ENCODE measurements at regions not wholly inside any gene's neighbourhood (a gene's known extent, or its start where the extent isn't known, plus 50 kb on each side); places are given as distances from the start of the nearest gene placed in this dataset.
A peak's percentile ranks its signal among the peaks of the same experiment; 100 is the strongest.
"Not testable (repeated sequence)": the region's sequence is repeated elsewhere in the genome, so short reads cannot be mapped to it uniquely, and the experiment has no call there.

DNA sequence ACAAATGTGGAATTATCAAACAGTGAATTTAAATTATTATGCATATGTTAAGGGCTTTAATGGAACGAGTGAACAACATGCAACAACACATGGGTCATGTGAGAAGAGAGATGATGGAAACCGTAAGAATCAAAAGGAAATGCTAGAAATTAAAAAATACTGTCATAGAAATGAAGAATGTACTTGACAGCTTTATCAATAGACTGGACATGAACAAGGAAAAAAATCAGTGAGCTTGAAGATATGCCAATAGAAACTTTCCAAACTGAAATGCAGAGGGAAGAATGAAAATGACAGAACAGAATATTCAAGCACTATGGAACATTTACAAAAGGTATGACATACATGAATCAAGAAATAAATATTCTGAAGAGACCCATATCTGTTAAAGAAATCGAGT is 117.7 kb upstream of the KCNJ3 start:
- FAIRE-seq = no peak
- no peak for DNase-seq (ENCODE audit: low spot score)

DNA sequence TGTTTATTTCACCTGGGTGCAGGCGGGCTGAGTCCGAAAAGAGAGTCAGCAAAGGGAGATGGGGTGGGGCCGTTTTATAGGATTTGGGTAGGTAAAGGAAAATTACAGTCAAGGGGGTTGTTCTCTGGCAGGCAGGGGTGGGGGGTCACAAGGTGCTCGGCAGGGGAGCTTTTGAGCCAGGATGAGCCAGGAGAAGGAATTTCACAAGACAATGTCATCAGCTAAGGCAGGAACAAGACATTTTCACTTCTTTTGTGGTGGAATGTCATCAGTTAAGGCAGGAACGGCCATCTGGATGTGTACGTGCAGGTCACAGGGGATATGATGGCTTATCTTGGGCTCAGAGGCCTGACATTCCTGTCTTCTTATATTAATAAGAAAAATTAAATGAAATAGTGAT is 115.8 kb upstream of the KCNJ3 start:
- FAIRE-seq; DNase-seq (ENCODE audit: low spot score): not testable (repeated sequence)

DNA sequence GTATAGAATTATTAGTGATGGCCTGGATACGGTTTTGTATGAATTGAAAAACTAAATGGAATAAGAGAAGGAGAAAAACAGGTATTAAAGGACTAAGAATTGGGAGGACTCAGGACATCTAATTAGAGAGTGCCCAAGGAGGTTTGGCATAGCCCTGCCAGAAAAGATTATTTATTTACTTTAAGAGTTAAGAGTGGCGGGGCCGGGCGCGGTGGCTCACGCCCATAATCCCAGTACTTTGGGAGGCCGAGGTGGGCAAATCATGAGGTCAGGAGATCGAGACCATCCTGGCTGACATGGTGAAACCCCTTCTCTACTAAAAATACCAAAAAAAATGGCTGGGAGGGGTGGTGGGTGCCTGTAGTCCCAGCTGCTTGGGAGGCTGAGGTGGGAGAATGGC is 115.2 kb upstream of the KCNJ3 start:
- DNase-seq (ENCODE audit: low spot score); FAIRE-seq: not testable (repeated sequence)

DNA sequence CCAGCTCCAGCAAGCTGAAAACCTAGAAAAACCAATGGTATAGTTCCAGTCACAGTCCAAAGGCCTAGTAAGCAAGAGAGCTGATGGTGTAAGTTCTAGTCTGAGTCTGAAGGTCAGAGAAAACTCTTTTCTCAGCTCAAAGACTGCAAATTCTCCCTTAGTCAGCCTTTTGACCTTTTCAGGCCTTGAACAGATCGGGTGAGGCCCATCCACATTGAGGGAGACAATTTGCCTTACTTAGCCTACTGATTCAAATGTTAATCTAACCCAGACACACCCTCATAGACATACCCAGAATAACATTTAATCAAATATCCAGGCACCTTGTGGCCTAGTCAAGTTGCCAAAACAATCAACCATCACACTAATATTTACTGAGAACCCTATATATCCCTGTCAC is 110.8 kb upstream of the KCNJ3 start:
- FAIRE-seq (no peak), DNase-seq (ENCODE audit: low spot score) (no peak)

DNA sequence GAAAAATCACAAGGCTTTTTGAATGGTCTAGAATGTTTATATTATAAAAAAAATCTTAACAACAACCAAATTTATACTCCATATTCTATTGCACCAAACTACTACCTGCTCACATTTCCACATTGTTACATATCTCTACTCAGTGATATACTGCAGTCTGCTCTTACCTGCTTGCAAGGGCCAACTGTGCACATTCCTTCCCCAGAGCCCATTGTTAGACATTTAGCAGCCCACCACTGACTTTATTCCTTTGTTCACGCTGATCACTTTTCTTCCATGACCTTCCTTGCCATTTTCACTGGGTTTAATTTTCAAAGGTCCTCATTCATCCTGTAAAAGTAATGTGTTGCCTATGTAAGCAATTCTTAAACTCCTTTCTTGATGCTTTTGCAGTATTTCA is 109.7 kb upstream of the KCNJ3 start:
- DNase-seq (ENCODE audit: low spot score) (no peak), FAIRE-seq (no peak)

DNA sequence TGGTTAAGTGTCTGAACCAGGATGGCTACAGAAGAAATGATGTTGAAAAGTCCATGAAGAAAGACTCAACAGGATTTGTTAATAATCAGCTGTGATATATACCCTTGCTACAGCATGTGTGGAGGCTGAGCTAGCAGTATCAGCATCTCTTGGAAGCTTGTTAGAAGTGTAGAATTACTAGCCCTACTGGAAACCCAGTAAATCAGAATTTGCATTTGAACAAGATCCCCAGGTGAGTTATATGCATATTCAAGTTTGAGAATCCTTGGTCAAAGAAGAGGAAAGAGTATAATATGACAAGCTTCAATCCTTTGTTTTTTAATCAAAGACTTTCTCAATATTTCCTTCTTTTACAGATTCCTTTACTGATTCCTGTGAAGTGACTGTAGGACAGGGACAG is 109.0 kb upstream of the KCNJ3 start:
- DNase-seq (ENCODE audit: low spot score) = no peak

DNA sequence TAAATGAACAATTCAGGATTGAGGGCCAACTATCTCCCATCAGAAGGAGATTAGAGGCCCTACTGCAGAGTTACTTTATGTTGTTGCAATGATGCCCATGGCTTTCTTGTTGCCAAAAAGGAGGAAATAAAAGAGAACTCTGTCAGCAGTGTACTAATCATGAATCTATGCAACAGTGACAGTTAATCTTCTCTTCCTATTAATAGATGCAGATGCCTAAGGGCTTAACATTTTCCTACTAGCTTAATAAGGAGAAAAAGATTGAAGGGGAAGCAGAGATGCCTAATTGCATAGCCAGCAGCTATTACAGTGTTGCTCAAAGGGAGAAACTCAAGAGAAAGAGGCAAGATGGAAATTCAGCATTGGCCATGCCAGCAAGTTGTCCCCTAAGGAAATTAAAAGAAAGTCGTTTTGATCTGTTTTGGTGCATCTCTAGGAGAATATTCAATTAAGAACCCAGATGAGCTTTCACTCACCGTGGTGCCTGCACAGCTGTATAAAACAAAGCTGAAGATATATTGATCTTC is 107.1 kb upstream of the KCNJ3 start:
- no peak for FAIRE-seq
- no peak for DNase-seq (ENCODE audit: low spot score)

More for the DNA sequence above, 109.0 kb upstream of the KCNJ3 start:
- no peak for FAIRE-seq

DNA sequence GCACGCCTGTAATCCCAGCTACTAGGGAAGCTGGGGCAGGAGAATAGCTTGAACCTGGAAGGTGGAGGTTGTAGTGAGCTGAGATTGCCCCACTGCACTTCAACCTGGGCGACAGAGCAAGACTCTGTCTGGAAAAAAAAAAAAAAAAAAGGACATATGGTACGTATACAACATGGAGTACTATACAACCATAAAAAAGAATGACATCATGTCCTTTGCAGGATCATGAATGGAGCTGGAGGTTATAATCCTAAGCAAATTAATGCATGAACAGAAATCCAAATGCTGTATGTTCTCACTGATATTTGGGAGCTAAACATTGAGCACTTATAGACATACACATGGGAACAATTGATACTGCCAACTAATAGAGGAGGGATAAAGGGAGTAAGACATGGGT is 99.3 kb upstream of the KCNJ3 start:
- DNase-seq (ENCODE audit: low spot score) (no peak), FAIRE-seq (no peak)

DNA sequence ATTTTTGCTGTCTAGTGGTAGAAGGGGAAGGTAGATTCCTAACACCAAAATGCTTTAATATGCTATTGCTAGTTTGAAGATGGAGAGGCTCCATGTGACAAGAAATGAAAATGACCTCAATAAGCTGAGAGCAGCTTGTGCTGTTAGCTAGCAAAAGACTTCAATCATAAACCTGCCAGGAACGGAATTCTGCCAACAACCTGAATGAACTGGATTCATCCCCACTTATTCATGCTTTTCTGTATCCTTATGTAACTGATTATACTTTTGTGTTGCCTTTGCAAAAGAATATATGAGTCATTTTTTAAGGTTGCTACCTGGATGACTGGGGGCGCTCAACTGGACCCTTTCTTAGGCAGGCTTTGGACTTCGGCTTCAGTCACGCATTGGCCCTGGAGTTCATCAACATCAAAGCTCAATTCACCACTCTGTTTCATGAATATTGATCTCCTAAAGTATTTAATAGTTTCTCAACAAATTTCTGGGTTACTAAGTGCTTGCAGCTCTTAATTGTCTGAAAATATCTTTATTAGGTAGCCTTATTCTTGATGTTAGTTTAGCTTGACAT is 97.5 kb upstream of the KCNJ3 start:
- FAIRE-seq (no peak), DNase-seq (ENCODE audit: low spot score) (no peak)

DNA sequence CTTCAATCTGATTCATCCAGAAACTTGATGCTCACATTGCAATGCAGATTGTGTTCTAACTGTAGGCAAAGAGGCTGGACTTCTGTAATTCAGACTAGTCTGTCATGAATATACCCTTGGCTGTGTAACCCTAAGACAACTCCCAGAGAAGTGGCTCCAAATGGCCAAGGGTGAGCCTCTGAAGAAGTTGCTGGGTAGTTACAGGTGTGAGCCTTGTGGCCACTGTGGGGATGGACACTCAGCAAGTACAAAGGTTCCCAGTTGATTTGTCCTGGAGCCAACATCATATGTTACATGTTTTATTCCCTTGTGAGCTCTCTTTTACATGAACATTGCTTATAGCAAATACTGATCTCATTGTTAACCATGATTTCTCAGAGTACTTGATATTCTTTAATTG is 94.8 kb upstream of the KCNJ3 start:
- FAIRE-seq (no peak), DNase-seq (ENCODE audit: low spot score) (no peak)

DNA sequence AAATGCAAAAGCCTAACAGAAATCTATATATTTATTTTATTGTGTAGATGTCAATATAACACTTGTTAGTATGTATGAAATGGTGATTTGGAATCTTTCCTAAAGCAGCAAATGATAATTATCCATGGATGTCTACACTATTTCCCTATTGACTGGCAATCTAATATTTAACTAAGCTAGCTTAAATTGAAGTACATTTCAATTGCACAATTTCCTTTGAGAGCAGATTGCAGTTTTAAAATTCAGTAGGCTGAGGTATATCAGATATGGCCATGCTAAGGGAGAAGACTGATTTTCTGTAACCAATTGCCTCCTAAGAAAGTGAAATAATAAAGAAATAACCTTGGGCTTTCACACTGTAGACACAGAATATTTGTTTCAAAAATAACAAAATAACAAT is 90.1 kb upstream of the KCNJ3 start:
- DNase-seq (ENCODE audit: low spot score) (no peak), FAIRE-seq (no peak)

DNA sequence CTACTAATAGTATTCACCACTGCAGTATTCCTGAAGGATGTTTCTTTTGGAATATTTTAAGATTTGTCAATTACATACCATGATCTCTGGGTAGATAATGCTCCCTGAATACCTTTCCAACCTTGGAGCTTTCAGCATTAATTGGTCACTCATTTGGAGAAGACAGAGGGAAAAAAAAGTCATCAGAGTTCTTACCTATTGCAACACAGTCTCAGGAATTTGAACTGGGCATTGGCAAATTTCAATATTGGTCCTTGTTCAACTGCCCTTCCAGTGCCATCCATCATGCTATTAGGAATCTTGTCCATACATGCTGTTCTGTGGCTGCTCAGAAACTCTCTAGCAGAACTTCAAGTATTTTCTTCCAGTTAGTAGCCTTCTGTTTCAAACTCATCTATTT is 83.6 kb upstream of the KCNJ3 start:
- no peak for DNase-seq (ENCODE audit: low spot score)

DNA sequence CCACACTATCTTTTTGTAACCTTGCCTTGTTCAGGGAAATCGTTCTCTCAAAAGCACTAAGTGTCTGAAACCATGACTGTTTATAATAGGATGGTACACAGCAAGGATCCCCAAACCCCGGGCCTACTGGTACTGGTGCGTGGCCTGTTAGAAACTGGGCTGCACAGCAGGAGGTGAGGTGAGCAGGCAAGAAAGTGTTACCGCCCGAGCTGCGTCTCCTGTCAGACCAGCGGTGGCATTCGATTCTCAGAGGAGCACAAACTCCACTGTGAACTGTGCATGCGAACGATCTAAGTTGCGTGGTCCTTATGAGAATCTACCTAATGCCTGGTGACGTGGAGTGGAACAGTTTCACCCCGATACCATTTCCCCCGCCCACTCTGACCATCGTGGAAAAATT is 81.8 kb upstream of the KCNJ3 start:
- DNase-seq (ENCODE audit: low spot score) (no peak), FAIRE-seq (no peak)

More for the DNA sequence above, 83.6 kb upstream of the KCNJ3 start:
- no peak for FAIRE-seq

DNA sequence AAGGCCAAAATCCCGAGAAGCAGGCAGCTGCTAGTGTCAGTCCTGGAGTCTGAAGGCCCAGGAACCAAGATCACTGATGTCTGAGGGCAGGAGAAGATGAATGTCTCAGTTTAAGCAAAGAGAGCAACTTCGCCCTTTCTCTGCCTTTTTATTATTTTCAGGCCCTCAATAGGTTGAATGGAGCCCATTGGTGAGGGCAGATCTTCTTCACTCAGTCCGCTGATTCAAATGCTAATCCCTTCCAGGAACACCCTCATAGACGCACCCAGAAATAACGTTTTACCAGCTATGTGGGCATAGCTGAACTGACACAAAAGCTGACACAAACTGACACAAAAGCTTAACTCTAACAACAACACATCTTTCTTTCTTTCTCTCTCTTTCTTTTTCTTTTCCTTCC is 78.0 kb upstream of the KCNJ3 start:
- no peak for FAIRE-seq
- no peak for DNase-seq (ENCODE audit: low spot score)

DNA sequence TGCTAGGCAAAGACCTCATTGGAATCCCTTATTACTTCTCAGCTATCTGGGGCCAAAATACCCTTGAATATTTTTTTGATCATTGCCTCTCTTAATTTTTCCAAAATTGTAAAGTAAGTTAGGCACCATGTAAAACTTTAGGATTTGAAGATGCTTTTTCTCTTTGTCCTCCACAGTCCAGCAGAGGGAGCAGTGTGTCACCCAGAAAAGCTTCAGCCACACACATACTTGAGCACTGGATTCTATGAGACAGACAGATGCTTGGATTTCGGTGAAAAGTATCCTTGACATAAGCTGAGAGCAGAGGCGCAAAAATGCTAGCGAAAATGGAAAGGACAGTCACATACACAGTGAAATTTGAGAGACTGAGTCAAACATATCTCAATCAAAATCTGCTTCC is 74.7 kb upstream of the KCNJ3 start:
- FAIRE-seq (no peak), DNase-seq (ENCODE audit: low spot score) (peak; percentile 39)

DNA sequence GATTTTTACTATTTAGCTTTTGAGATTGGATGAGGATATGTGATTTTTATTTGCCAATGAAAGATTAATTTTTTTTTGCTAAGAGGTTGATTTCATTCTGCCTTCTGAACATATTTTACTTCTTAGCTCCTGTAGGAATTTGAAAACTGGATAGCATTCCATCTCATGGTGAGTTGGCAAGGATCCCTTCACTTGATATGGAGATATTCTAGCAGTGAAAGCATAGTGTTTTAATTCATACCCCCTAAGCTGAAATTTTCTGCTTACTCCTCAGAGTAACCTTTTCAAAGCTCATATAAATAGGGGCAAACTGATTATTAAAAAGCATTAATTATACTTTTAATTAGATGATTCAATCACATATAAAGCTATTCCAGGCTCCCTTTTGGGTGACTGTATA is 61.0 kb upstream of the KCNJ3 start:
- DNase-seq (ENCODE audit: low spot score) = no peak
- no peak for FAIRE-seq

DNA sequence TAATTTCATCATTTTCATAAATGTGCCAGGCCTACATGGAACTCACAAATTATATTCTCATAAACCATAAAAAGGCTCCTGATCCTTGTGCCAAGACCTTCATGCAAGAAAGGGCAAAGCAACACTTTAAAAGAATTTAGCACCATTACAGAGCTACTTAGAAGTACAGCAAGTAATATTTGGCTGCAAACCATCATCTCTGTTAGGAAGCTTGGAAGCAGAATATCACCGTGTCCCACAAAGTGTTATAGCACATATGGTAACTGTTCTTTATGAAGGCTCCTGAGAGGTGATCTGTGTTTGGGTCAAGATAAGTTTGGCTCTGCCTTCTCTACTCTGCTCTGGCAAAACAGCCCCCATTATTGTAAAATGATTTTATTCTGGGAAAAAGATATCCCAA is 59.7 kb upstream of the KCNJ3 start:
- FAIRE-seq = no peak
- no peak for DNase-seq (ENCODE audit: low spot score)

DNA sequence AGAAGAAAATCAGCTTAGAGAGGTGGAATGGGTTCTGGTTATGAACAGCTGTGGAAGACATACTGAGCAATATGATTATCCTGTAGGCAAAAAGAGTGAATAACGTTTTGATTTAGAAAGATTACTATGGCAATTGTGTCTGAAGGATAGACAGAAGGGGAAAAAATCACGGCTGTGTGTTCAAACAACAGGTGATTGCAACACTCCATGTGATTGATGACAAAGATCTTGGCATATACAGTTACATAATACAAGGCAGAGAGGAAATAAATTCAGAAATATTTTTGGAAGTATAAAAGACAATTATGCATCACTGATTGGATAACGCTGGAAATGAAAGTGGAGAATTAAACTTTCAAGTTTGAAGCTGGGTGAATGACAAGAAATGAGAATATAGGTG is 58.5 kb upstream of the KCNJ3 start:
- DNase-seq (ENCODE audit: low spot score) = no peak
- FAIRE-seq = no peak

Data from urothelium cell line (cell line).